SK-N-MC (cell line): ENCODE measurements at regions not wholly inside any gene's neighbourhood (a gene's known extent, or its start where the extent isn't known, plus 50 kb on each side); places are given as distances from the start of the nearest gene placed in this dataset.

ENCODE experiments used
- EZH2 ChIP-seq: fragments of 200-600 bp; sonication (generic); IDR thresholded peaks from one replicate; pipeline ENCODE4 v1.6.1; 2017; ENCODE audit warnings: antibody characterized with exemption
- POLR2AphosphoS5 ChIP-seq: IDR thresholded peaks from 2 replicates; pipeline ENCODE4 v1.6.1; 2012; ENCODE audit warnings: mild to moderate bottlenecking, low read depth, low read length, borderline replicate concordance

GRCh38 chr3:6602329-6602728 is 258.6 kb upstream of the GRM7 start:
- TF ChIP-seq POLR2AphosphoS5 (no peak), EZH2 (no peak)
